ENCODE measurements at regions not wholly inside any gene's neighbourhood (a gene's known extent, or its start where the extent isn't known, plus 50 kb on each side); places are given as distances from the start of the nearest gene placed in this dataset.
"Not testable (repeated sequence)": the region's sequence is repeated elsewhere in the genome, so short reads cannot be mapped to it uniquely, and the experiment has no call there.

- no peak for DNase-seq (ENCODE audit: low read depth in 2 of 2)
Measured at GRCh38 chr21:17264182-17264581, 248.7 kb upstream of the CXADR start.

- no peak for DNase-seq (ENCODE audit: low read depth in 2 of 2)
Measured at GRCh38 chr21:17269760-17270159, 243.1 kb upstream of the CXADR start.

GRCh38 chr21:17270229-17270628 is 242.6 kb upstream of the CXADR start:
- DNase-seq (ENCODE audit: low read depth in 2 of 2): no peak

GRCh38 chr21:17279663-17280062 is 233.2 kb upstream of the CXADR start:
- DNase-seq (ENCODE audit: low read depth in 2 of 2): no peak

- not testable (repeated sequence) for DNase-seq (ENCODE audit: low read depth in 2 of 2)
Measured at GRCh38 chr21:17293016-17293562, 219.8 kb upstream of the CXADR start.

GRCh38 chr21:17295997-17296396 is 216.8 kb upstream of the CXADR start:
- no peak for DNase-seq (ENCODE audit: low read depth in 2 of 2)

- not testable (repeated sequence) for DNase-seq (ENCODE audit: low read depth in 2 of 2)
Measured at GRCh38 chr21:17299576-17299975, 213.3 kb upstream of the CXADR start.

GRCh38 chr21:17327715-17328114 is 185.1 kb upstream of the CXADR start:
- DNase-seq (ENCODE audit: low read depth in 2 of 2): not testable (repeated sequence)

- no peak for DNase-seq (ENCODE audit: low read depth in 2 of 2)
Measured at GRCh38 chr21:17334484-17334883, 178.4 kb upstream of the CXADR start.

GRCh38 chr21:17340081-17340480 is 172.8 kb upstream of the CXADR start:
- DNase-seq (ENCODE audit: low read depth in 2 of 2): no peak

GRCh38 chr21:17343055-17343454 is 169.8 kb upstream of the CXADR start:
- no peak for DNase-seq (ENCODE audit: low read depth in 2 of 2)

- DNase-seq (ENCODE audit: low read depth in 2 of 2): no peak
Measured at GRCh38 chr21:17348357-17348756, 164.5 kb upstream of the CXADR start.

GRCh38 chr21:17348849-17349248 is 164.0 kb upstream of the CXADR start:
- DNase-seq (ENCODE audit: low read depth in 2 of 2): no peak

- no peak for DNase-seq (ENCODE audit: low read depth in 2 of 2)
Measured at GRCh38 chr21:17351766-17352165, 161.1 kb upstream of the CXADR start.

- DNase-seq (ENCODE audit: low read depth in 2 of 2): no peak
Measured at GRCh38 chr21:17352996-17353655, 159.7 kb upstream of the CXADR start.

- no peak for DNase-seq (ENCODE audit: low read depth in 2 of 2)
Measured at GRCh38 chr21:17359781-17360180, 153.1 kb upstream of the CXADR start.

GRCh38 chr21:17368748-17369363 is 144.0 kb upstream of the CXADR start:
- DNase-seq (ENCODE audit: low read depth in 2 of 2): no peak

GRCh38 chr21:17370263-17370662 is 142.6 kb upstream of the CXADR start:
- DNase-seq (ENCODE audit: low read depth in 2 of 2): no peak

GRCh38 chr21:17370916-17371315 is 141.9 kb upstream of the CXADR start:
- no peak for DNase-seq (ENCODE audit: low read depth in 2 of 2)

- no peak for DNase-seq (ENCODE audit: low read depth in 2 of 2)
Measured at GRCh38 chr21:17371450-17371849, 141.4 kb upstream of the CXADR start.

GRCh38 chr21:17372200-17372599 is 140.6 kb upstream of the CXADR start:
- no peak for DNase-seq (ENCODE audit: low read depth in 2 of 2)

GRCh38 chr21:17386498-17386897 is 126.3 kb upstream of the CXADR start:
- no peak for DNase-seq (ENCODE audit: low read depth in 2 of 2)

- peak in 1 of 2 donors; percentile 7 for DNase-seq (ENCODE audit: low read depth in 2 of 2)
Measured at GRCh38 chr21:17387030-17387617, 125.7 kb upstream of the CXADR start.

All from stimulated activated CD8-positive, alpha-beta memory T cell treated with anti-CD3 and anti-CD28 coated beads, Interleukin-2, amount 100 ng/mL, for 1 hour (primary cell).